ENCODE measurements at regions not wholly inside any gene's neighbourhood (a gene's known extent, or its start where the extent isn't known, plus 50 kb on each side); places are given as distances from the start of the nearest gene placed in this dataset.

DNA sequence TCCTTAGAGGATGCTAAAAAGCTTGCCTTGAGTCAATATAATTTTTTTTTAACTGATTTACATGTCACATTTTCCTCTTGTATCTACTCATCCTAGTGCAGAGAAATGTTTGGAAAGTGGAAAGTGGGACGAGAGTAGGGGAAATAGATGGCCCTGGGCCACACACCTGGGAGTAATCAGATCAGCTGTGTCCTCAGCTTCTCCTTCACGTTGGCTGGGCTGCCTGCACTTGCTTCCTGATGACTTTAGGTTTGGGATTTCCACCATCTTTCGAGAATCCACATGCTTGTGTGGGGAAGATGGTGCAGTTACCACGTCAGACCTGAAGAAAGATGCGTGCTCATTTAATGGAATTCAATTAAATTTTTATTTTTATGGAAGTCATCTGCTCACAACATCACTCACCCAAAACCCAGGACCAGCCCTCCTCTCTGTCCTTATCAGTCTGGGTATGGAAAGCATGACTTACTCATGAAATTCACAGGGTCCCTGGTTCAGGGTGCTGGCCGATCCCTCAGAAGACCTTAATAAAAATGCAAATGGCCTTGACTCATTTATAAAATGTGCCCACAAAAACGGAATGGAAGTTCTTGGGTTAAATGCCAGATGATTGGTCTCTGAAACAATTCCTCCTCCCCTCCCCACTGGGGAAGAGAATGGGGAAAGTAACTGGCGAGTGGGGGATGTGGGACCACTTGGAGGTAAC is 74.5 kb upstream of the TIAM2 start:
- Histone ChIP-seq H3K4me3 (no peak overlapping the region), H3K36me3 (no peaks in the 10 kb centered on the region), H3K27ac (replicated peaks) (no peak overlapping the region), H3K27me3 (ENCODE audit: low read depth) (no peaks in the 10 kb centered on the region), H3K4me1 (peaks cover 10% of the 10 kb centered on the region), H3K9me3 (replicated peaks) (no peaks in the 10 kb centered on the region)
- intact Hi-C loops (cut with micrococcal nuclease) = no loop called here
- TF ChIP-seq, protein P1, sequence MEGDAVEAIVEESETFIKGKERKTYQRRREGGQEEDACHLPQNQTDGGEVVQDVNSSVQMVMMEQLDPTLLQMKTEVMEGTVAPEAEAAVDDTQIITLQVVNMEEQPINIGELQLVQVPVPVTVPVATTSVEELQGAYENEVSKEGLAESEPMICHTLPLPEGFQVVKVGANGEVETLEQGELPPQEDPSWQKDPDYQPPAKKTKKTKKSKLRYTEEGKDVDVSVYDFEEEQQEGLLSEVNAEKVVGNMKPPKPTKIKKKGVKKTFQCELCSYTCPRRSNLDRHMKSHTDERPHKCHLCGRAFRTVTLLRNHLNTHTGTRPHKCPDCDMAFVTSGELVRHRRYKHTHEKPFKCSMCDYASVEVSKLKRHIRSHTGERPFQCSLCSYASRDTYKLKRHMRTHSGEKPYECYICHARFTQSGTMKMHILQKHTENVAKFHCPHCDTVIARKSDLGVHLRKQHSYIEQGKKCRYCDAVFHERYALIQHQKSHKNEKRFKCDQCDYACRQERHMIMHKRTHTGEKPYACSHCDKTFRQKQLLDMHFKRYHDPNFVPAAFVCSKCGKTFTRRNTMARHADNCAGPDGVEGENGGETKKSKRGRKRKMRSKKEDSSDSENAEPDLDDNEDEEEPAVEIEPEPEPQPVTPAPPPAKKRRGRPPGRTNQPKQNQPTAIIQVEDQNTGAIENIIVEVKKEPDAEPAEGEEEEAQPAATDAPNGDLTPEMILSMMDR (IDR thresholded peaks at IDR 0.05; ENCODE audit: borderline replicate concordance) = no peak
- no peak for DNase-seq

DNA sequence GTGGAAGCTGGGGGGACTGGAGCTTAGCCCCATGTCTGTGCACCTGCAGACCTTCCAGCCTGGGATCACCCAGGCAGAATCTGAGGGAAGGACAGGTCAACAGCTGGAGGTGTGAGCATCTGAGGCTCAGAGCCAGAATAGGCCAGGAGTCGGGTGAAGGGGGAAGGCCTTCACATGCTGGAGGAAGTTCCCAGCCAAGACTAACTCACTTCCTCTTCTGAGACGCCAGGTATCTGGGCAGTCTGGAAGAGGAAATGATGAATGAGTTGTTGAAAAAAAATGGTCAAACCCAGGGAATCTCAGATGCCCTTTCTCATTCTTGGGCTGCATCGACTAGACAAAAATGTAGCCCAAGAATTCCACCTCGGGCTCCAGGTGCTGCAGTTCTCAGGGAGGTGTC is 73.6 kb upstream of the TIAM2 start:
- no peak for DNase-seq
- Histone ChIP-seq H3K36me3 (no peaks in the 10 kb centered on the region), H3K4me1 (peaks cover 15% of the 10 kb centered on the region), H3K27ac (replicated peaks) (no peak overlapping the region), H3K27me3 (ENCODE audit: low read depth) (no peaks in the 10 kb centered on the region), H3K9me3 (replicated peaks) (no peaks in the 10 kb centered on the region), H3K4me3 (no peak overlapping the region)
- intact Hi-C loops (cut with micrococcal nuclease) = no loop called here
- TF ChIP-seq, protein P1 (IDR thresholded peaks at IDR 0.05; ENCODE audit: borderline replicate concordance) = no peak

DNA sequence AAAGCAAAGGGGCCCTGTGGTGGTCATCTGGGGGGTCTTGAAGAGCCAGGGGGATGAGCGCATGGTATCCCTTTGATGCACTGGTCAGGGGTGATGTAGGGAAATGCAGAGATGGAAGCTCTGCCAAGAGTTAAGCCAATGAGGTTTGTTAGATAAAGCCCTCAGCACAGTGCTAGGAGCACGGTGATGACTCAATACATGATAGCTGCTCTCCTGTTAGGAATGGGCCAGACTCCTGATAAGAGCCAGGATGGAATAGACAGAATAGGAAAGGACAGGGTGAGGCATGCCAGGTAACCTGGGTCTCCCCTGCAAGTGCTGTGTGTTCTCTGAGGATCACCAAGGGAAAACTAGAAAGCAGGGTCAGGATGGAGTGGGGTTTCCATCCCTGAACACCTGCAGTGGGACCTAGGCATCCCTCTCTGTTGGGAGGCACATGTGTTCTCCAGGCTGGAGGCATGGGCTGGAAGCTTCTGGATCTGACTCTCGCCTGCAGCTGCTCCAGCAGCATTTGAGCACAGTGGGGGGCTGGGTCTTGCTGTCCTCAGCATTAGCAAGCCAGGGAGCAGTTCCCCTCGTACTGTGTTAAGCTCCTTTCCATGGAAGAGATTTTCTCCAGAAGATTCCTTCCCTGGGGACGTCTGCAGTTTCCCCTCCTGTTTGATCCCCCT is 71.8 kb upstream of the TIAM2 start:
- no peaks in the 10 kb centered on the region for H3K27me3 ChIP-seq (ENCODE audit: low read depth)
- DNase-seq = no peak
- no peaks in the 10 kb centered on the region for H3K9me3 ChIP-seq (replicated peaks)
- H3K4me3 ChIP-seq = no peak overlapping the region
- H3K4me1 ChIP-seq = peaks cover 15% of the 10 kb centered on the region
- TF ChIP-seq, protein P1 (IDR thresholded peaks at IDR 0.05; ENCODE audit: borderline replicate concordance) = no peak
- intact Hi-C loops (cut with micrococcal nuclease) = no loop called here
- no peaks in the 10 kb centered on the region for H3K36me3 ChIP-seq
- no peak overlapping the region for H3K27ac ChIP-seq (replicated peaks)

GRCh38 chr6:154925130-154925529 is 70.0 kb upstream of the TIAM2 start:
- peaks cover 18% of the 10 kb centered on the region for H3K4me1 ChIP-seq
- no peaks in the 10 kb centered on the region for H3K27me3 ChIP-seq (ENCODE audit: low read depth)
- no peak overlapping the region for H3K27ac ChIP-seq (replicated peaks)
- DNase-seq = no peak
- H3K4me3 ChIP-seq = no peak overlapping the region
- TF ChIP-seq, protein P1 (IDR thresholded peaks at IDR 0.05; ENCODE audit: borderline replicate concordance) = no peak
- no peaks in the 10 kb centered on the region for H3K36me3 ChIP-seq
- H3K9me3 ChIP-seq (replicated peaks) = no peaks in the 10 kb centered on the region
- intact Hi-C loops (cut with micrococcal nuclease) = loop anchor here (5.0 kb wide), 1 partner anchor 252 kb away; no protein-coding TSS in a partner anchor

GRCh38 chr6:154926366-154926765 is 68.7 kb upstream of the TIAM2 start:
- no peaks in the 10 kb centered on the region for H3K27me3 ChIP-seq (ENCODE audit: low read depth)
- H3K36me3 ChIP-seq = no peaks in the 10 kb centered on the region
- no peaks in the 10 kb centered on the region for H3K9me3 ChIP-seq (replicated peaks)
- TF ChIP-seq, protein P1 (IDR thresholded peaks at IDR 0.05; ENCODE audit: borderline replicate concordance) = no peak
- no peak for DNase-seq
- no peak overlapping the region for H3K27ac ChIP-seq (replicated peaks)
- H3K4me1 ChIP-seq = peaks cover 18% of the 10 kb centered on the region
- intact Hi-C loops (cut with micrococcal nuclease) = loop anchor here (5.0 kb wide), 1 partner anchor 251 kb away; no protein-coding TSS in a partner anchor
- no peak overlapping the region for H3K4me3 ChIP-seq
